Activated effector memory CD4-positive, alpha-beta T cell treated with anti-CD3 and anti-CD28 coated beads, Interleukin-2, amount 50 U/mL, for 16 hours (primary cell): ENCODE measurements at regions not wholly inside any gene's neighbourhood (a gene's known extent, or its start where the extent isn't known, plus 50 kb on each side); places are given as distances from the start of the nearest gene placed in this dataset.
"Not testable (repeated sequence)": the region's sequence is repeated elsewhere in the genome, so short reads cannot be mapped to it uniquely, and the experiment has no call there.

Source experiments
- DNase-seq: peaks from one replicate; pipeline ENCODE4 v3.0.0-alpha.2; 2020

DNA sequence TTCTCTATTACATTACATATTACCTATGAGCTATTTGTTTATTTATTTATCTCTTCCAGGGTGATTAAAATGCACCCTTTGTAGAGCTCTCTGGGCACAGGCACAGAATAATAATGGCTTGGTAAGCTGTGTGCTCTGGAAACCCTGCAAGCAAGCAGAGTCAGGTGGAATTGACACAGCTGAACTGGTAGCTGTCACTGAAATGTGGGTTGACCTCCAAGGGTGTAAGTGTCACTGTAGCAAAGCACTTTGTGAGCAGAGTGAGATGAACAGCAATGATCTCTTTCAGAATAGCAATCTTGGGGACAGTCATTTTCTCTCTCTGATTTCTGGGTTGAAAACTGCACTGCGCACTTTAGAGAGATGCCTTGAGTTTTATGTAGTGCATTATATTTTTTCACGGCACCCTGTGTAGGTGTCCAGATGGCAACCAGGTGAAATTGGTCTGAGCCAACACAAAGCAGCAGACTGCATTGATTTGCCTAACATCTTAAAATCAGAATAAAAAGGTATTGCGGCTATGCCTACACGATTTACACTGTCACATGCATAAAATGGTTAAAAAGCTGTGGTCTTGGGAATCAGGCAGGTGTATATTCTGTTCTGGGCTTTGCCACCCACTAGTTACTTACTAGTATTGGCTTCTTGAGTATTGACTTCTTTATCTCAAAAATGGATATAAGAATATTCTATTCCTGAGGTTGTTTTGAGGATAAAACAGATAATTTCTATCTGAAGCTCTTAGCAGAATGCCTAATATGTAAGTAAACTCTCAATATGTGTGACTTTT, 450.3 kb downstream of the RAPGEF2 start:
- DNase-seq = no peak

DNA sequence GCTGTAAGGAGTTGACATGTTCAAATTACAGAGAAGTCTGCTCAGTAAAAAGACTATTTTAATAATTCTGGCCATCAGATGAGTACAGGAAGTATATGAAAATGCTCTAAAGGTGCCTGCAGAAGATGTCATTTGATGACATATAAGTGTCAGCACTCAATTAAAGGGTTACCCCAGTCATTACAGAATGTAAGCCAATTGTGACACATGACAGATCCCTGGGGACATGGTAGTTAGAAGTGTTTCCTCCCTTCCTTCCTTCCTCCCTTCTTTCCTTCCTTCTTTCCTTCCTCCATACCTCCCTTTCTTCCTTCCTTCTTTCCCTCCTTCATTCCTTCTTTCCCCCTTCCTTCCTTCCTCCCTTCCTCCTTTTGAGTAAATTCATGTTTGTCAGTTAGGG, 453.0 kb downstream of the RAPGEF2 start:
- no peak for DNase-seq

DNA sequence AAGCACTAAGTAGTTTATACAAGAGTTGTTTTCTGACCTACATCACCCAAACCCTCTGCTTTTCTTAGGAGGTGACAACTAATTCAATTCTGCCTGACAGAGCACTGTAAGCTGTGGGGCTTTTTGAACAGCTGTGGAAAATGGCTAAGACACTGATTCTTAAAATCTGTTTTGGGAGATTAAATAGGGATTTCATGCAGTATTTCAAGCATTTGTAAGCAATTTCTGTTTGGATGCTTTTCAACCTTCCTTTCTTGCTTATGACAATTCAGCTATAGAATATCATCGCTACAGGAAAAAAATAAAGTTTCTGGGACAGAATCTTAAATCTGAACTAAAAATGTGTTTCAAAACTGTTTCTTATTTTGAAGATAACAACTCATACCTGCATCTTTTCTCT, 459.5 kb downstream of the RAPGEF2 start:
- no peak for DNase-seq

DNA sequence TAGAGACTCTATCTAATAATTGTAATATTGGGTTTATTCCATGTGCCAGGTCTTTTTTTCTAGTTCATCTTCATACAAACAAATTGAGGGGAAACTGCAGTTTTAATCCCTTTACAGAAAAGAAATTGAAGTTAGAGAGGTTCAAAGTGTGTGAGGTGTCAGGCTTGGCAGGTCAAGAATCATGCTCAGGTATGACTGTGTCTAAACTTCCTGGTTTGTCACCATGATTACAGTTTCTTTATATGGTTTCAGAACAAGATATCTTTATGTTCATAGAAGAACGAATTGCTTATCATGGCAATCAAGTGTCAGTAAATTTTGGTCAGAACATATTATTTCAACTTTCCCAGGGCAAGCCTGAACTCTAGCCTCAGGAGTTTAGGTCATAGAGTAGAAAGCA, 460.4 kb downstream of the RAPGEF2 start:
- DNase-seq = no peak

DNA sequence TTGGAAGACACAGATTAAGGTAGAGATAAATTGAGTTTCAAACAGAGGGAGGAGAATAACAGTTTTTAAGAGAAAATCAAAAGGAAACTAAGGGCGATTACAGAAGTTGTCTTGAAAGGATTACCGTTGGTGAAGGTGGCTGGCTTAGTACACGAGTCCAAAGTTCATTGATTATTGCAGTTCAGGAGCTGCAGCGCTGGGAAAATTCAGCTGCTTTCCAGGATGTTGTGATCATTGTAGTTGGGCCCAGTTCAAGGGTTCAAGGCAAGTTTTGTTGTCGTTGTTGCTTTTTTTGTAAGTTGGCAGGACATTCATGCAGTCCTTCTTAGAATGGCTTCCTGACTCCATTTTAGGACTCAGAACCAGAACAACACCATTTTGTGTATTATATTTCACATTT, 461.7 kb downstream of the RAPGEF2 start:
- no peak for DNase-seq

DNA sequence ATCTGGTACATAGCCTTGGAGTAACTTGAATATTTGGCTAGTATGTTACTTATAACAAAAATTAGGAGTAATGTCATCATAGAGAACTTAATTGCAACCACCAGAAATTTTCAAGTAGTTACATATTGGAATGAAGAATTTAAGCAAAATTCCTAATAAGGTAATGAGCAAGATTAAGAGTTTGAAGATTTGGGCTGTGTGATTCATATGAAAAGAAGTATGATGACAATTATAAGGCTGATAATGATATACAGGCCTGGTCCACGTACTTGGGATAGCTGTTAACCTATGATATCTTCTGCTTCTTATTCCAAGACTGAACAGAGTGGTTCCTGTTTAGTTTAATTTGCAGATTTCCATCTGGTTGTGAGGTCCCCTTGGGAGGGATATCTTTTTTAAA, 463.9 kb downstream of the RAPGEF2 start:
- DNase-seq = no peak

DNA sequence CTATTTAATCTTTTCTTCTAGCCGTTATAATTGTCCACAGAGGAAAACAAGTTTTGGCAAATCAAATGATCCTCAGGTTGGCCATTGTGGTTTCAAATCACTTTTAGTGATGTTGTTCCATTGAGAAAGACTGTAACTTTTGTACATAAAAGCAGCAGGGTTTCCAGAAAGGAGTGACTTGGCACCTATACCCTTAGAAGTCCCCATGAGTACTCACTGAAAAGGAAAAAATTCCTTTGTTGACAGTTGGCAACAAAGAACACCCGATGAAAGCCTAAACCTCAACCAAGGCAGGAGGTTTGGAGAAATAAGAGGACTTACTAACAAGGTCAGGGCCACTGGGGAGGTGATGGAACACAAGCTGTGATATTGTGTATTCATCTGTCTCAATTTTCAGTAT, 474.4 kb downstream of the RAPGEF2 start:
- no peak for DNase-seq

DNA sequence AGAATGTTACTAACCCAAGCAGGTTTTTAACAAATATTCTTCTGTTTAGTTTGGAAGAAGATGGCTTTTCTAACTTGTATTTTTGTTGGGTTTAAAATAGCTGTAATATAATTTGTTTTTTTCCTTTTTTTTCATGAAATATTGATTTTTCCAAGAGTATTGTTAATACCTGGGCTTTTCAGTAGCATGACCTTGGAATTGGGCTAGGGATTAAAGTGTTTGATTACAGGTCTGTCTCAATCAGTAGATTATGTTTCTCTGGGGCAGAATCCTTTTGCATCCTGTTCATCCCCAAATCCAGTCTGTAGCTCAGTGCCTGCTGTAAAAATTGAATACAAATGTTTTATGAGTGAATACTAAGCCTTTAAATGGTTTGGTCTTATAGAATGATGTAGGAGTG, 479.8 kb downstream of the RAPGEF2 start:
- DNase-seq = no peak

DNA sequence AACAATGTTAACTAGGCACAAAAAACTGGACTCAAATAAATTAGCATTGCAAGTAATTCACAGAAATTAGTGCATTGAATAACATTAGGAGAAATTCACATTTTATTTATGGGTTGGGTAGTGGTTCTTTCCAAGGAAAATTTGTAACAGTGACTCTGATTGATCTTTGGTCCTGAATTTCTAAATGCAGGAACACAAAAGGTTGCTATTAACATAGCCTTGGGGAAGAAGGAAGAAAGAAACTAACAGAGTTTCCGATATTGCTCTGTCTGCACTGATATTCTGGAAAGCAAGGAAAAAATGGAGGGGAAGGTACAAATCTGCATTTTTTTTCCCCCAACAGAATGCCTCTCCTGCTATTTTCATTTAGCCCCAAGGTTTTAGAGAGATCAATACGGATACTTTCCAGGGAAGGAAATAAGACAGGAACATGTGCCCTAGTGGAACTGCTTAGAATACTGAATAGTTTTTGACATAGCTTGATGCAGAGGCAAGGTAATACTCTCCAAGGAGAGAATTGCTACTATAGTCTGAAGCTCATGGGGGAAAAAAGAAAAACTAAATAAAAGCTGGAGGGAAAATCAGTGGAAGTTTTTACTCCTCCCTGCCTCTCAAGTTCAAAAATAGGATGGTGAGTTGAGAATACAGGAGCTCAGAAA, 490.1 kb downstream of the RAPGEF2 start:
- DNase-seq = no peak

DNA sequence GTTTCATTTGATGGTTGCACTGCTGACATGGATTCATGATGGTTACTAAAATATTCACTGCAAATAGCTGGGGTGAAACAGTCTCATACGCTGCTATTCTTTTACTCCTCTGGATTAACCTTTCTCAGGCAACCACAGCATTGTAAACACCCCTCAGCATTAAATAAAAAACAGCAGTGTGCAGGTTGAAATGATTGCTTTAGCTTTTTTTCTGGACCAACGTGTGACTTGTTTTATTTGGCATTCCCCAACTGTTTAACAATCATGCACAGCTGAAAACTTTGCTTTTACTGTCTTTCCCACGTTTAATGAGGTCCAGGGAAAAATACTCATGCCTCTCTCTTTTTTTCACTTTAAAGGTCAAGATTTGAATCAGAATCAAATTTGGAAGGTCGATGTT, 490.8 kb downstream of the RAPGEF2 start:
- DNase-seq = no peak

DNA sequence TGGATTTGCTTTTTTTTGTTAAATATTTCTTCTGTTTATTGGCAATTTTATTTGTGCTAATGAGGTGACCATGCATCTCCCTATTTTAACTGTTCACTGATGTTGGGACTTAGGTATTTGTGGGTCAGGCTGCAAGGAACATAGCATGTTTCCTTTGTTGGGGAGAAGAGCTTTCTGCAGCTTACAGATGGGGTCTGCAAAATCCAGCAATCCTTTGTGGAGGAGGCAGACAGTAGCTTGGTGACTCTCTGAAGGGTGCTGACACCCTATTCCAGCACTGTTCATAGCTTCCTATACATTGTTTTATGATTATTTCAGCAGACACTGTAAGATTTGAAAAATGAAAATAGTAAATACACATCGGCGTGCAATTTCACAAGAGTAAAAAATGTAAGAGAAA, 491.7 kb downstream of the RAPGEF2 start:
- no peak for DNase-seq

DNA sequence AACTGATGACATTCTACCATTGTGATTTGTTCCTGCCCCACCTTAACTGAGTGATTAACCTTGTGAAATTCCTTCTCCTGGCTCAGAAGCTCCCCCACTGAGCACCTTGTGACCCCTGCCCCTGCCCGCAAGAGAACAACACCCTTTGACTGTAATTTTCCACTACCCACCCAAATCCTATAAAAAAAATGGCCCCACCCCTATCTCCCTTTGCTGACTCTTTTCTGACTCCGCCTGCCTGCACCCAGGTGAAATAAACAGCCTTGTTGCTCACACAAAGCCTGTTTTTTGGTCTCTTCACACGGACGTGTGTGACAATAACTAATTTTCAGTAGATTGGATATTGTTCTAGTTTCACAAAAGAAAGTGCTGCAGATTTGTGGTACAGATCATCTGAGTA, 492.2 kb downstream of the RAPGEF2 start:
- DNase-seq = not testable (repeated sequence)

DNA sequence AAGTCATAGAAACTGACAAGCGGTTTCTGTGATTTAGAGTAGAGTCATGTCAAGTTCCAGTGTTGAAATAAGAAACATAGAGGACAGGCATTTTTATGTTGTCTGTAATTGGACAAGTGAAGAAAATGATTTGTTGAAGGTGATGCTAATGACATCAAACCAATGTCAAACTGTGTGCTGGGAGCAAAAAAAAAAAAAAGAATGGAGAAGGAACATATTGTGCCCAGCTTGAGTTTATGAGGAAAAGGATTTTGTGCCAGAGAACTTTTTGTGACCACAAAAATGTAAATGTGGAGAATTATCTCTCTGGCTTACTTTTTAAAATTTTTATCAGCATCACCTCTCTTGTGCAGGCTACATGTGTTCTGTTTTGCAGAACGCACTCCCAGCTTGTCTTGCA, 495.7 kb downstream of the RAPGEF2 start:
- DNase-seq = no peak

DNA sequence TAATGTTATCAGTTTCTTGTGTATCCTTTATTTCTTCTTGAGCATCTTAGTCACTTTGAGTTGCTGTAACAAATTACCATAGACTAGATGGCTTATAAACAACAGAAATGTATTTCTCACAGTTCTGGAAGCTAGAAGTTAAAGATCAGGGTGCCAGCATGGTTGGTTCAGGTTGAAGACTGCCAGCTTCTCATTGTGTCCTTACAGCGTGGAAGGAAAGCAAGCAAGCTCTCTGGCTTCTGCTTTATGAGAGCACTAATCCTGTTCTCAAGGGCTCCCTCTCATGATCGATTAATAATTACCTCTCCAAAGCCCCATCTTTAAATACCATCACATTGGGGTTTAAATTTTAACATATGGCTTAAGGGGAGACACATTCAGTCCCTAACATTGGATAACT, 497.2 kb downstream of the RAPGEF2 start:
- no peak for DNase-seq

DNA sequence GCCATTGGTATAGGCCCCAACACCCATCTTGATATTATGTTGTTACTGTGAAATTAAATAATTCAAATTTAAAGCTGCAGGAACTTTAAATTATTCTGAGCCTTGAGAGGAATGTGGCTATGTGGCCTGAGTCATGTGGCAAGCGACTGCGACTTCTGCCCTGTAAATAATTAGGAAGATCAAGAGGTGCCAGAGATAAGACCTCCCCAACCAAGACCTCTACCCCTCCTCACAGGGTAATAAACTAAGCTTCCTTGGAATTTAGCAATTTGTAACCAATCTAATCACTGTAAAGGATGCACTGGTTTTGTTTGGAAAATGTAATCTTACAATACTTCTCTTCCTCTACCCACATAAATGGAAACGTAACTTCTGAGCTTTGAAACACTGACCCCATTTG, 501.9 kb downstream of the RAPGEF2 start:
- DNase-seq = no peak

DNA sequence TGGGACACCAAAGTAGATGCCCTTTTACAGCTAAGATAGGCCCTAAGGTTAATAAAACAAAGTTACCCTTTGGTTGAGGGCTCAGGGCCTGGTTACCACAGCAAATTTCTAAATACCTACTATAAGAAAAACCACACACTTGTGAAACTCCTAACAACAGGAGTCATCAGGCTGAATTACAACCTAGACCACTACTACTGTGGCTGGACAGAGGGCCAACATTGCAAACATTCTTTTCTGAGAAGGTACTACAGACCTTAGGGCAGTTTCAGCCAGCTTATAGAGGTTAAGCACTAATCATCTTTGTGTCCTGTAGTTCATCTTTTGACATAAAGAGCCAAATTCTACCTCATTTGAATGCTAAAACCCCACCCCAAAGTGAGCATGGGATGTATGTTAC, 504.0 kb downstream of the RAPGEF2 start:
- DNase-seq = no peak

DNA sequence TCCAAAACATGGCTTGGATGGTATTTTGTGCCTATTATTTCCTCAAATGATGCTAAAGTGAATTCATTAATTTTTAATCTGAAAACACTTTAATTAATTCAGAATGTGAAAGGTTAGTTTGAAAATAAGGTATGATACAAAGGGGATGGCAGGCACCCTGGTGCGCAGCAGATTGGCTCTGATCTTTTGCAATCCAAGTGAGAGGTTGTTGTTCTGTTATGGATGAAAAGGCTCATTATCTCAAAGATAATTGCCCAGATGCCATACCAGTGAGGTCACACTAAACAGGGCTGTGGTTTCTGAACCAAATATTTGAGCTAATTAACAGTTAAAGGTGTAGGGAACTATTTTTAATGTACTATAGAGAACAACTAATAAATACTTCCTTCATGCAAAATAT, 504.9 kb downstream of the RAPGEF2 start:
- DNase-seq = no peak

DNA sequence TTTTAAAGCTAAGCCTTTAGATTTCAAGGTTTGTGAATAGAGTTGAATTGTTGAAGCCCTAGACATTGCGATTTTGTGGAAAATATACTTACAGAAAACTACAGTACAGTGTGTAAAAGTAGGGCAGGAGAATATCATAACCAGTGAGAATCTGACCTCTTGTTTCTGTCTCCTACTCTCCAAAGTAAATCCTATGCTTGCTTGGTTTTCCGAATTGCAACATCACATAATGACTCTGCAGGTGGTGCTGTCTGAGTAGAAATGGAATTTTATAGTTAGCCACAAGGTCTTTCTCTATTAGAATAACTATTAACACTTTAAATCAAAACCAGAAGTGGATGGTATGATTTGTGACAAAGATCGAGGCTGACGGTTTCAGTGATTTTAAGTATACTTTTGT, 505.6 kb downstream of the RAPGEF2 start:
- DNase-seq = no peak

DNA sequence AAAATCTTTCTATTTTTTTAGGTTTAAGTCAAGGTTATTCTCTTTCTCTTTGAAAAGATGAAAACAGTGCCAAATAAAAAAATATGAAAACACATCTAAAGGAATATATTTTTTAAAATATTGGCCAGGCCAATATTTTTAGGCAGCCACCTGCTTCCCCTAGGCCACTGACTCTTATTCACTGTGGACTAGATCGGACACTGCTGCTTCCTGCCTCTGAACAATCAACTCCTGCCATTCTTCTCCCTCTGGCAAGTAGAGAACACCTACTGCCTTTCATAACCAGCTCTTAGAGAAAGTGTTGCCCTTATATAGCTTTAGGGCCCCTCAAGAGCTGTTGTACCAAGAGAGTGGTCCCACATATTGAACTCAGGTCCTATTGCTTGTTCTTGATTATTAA, 529.2 kb downstream of the RAPGEF2 start:
- DNase-seq = no peak

DNA sequence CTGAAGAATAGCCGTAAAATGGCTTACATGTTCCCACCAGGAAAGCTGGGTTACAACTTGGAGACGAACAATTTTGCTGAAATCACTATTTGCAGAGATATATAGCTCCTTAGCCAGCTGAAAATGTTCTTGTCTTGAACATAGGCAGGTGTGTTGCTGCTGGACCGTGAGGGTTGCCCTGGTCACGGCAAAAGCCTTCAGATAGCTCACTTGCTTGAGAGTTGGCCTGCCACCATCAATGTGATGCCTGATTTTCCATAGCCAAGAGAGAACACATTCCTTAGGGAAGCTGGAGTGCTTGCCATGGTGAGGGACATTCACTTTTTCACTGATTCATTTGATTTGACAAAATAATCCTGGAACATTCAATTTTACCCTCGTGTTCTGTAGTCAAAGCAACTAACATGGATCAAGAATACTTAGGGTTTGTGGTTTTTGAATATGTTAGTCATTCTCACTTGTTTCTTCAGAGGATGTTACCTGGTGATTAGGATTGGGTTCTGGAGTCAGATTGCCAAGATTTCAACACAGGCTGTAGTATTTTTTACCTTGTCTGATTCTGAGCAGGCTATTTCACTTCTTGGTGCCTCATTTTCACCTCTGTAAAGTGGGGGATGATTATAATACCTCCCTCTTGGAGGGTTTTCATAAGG, 536.9 kb downstream of the RAPGEF2 start:
- DNase-seq = no peak

DNA sequence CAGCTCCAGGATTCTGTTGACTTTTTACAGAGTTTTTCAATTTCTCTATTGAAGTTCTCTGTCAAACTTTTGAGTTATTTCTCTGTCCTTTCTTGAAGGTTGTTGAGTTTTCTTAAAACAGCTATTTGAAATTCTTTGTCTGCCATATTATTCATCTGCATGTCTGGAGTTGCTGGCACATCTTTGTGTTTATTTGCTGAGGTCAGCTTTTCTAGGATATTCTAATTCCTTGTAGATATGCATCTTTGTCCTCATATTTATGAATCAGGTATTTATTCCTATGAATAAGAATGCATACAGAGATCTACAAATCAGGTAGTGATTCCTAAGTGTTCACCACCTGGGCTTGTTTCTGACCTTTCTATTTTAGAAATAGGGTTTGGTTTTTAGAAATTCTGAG, 546.4 kb downstream of the RAPGEF2 start:
- DNase-seq = no peak

DNA sequence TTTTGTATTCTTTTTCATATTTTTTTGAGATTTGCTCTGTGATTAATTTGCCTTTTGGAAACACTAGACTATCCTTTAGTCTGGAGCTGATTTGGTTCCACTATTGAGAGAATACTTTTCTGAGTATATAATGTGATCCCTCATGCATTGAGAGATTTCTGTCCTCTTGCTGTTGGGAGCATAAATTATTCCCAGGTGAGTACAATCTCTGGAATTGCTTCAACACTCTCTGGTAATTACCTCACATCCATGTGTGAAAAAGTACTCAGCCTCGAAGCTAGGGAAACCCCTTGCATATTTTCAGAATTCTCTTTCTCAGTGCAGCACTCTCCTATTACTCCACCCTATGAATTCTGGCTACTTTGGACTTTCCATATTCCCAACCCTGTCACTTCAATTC, 550.0 kb downstream of the RAPGEF2 start:
- no peak for DNase-seq

DNA sequence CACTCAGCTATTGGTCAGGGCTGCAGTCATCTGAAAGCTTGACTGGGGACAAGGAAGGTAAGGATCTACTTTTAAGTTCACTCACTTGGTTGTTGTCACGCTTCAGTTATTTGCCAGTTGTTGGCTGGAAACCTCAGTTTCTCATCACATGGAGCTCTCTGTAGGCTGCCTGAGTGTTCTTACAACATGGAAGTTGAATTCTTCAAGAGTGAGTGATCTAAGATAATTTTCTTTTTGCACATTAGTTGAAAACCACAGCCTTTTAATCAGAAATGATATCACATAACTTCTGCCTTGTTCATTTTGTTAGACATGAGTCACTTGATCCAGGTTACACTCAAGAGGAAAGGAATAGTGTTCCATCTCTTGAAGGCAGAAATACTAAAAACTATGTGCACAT, 552.7 kb downstream of the RAPGEF2 start:
- no peak for DNase-seq

DNA sequence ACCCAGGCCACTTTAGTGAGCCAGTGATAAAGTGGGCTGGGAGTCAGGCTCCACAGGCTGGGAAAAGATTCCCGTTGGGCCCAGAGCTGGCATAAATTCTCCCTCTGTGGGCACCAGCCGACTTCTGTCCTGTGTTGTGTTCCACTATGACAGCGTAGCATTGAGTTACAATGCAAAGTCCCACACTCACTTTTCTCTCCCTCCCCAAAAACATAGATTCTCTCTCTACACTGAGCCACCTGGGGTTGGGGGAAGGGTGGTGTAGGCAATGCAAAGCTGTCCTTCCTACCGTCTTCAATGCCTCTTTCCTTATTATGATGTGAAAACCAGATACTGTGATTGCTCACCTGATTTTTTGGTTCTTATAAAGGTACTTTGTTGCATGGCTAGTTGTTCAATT, 566.2 kb downstream of the RAPGEF2 start:
- no peak for DNase-seq
